Panc1 (cell line): ENCODE measurements at regions not wholly inside any gene's neighbourhood (a gene's known extent, or its start where the extent isn't known, plus 50 kb on each side); places are given as distances from the start of the nearest gene placed in this dataset.

ENCODE experiments used
- CTCF ChIP-seq: fragments of 450-650 bp; IDR thresholded peaks from 2 replicates; pipeline ENCODE4 v1.5.1; 2017; ENCODE audit warnings: mild to moderate bottlenecking
- POLR2AphosphoS5 ChIP-seq: IDR thresholded peaks from 2 replicates; pipeline ENCODE4 v1.6.1; 2012; ENCODE audit warnings: mild to moderate bottlenecking, low read depth, low read length, moderate library complexity
- REST ChIP-seq, 2 experiments: IDR thresholded peaks; 2 replicates each; pipeline ENCODE4 v1.6.1; 2011 to 2012; ENCODE audit warnings: low read depth in 2 of 2, control low read depth in 1 of 2, low read length in 1 of 2, mild to moderate bottlenecking in 1 of 2, moderate library complexity in 1 of 2; ENCODE audit not compliant: insufficient read depth in 1 of 2
- SIN3A ChIP-seq: IDR thresholded peaks from 2 replicates; pipeline ENCODE4 v1.6.1; 2012; ENCODE audit warnings: low read depth, mild to moderate bottlenecking, low read length, moderate library complexity, borderline replicate concordance; ENCODE audit not compliant: insufficient read depth
- TCF7L2 ChIP-seq: IDR thresholded peaks from 2 replicates; pipeline ENCODE4 v1.6.1; 2011; ENCODE audit warnings: mild to moderate bottlenecking, low read depth, low read length, inconsistent platforms

- no peak for TF ChIP-seq CTCF
- TF ChIP-seq POLR2AphosphoS5: no peak
- TF ChIP-seq SIN3A: no peak
- TF ChIP-seq REST (IDR thresholded peaks at IDR 0.05; ENCODE audit: insufficient read depth in 1 of 2, low read depth in 2 of 2, low read length in 1 of 2): no peak
- no peak for TF ChIP-seq TCF7L2
These were observed 177.1 kb upstream of the ARID1B start for GRCh38 chr6:156599978-156600590.
